Middle frontal gyrus (tissue), 1 donor: ENCODE measurements at regions not wholly inside any gene's neighbourhood (a gene's known extent, or its start where the extent isn't known, plus 50 kb on each side); places are given as distances from the start of the nearest gene placed in this dataset.
"Not testable (repeated sequence)": the region's sequence is repeated elsewhere in the genome, so short reads cannot be mapped to it uniquely, and the experiment has no call there.

Source experiments
- DNase-seq: peaks from one replicate; pipeline ENCODE4 v3.0.0-alpha.2; 2015; ENCODE audit warnings: low spot score; ENCODE audit errors: extremely low spot score

- no peak for DNase-seq
Measured at GRCh38 chr4:175033162-175033561, 115.0 kb downstream of the ADAM29 start.

DNA sequence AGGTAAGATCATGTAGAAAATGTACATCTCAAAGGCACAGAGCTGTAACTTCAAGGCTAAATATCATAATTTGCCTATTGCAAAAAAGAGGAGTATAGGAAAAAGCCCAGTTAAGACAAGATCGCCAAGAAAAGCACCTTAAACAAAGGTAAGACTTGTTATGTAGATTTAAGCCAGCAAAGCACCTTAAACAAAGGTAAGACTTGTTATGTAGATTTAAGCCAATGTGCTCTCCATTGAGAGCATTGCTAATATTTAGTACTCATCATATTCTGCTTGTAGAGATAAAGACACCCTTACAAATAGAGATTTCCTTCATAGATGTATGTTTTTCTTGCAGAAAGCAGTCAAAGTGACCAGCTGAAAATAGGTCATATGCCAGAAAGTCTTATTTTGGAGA, 115.8 kb downstream of the ADAM29 start:
- DNase-seq, result no peak

DNA sequence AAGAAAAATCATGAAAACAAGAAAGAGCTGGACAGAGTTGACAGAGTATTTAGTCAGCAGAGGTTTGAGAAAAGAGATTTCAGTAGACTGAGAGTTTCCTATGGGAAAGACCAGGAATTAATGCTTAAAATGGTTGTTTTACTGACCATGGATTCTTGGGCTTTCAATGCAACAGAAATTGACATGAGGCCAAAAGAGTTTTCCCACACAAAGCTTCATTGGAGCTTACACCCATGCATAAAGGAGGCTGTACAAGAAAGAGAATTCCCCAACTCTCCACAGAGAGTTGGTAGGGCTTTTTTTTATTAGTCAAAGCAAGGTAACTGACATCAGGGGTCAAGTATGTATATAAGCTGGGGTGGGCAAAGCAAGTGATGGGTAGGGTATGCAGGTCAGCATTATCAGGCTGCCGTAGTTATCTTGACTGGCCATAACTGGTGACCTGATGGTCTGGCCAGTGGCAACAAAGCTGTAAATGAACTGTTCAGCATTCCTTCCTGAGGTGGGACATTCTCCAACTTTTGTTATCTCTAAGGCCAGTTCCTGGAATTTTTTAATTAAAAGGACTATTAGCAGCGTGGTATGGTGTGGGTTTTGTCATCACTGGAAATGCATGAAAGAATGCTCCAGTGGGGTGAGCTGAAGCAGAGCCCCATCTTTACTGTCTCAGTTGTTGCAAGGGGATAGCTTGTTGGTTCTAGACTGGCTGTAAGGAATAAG, 117.0 kb downstream of the ADAM29 start:
- no peak for DNase-seq

DNA sequence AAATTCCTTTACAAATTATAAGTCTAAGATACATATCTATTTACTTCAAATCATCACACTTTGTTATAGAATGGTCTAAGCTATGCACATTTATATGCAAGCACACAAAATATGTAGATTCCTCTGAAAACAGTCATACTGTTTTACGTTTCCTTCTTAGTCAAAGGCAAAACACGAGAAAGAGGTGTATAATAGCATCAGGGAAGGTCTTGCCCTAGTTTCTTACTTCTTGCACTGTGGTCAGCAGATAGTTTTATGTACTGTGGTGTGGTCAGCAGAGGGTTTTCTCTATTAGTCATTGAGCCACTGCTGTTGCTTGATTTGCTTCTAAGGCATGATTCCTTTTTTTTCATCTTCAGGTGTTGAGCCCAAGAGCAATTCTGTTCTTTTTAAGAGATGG, 117.7 kb downstream of the ADAM29 start:
- no peak for DNase-seq

- DNase-seq, result no peak
Measured at GRCh38 chr4:175048111-175048784, 130.1 kb downstream of the ADAM29 start.

- DNase-seq, result no peak
Measured at GRCh38 chr4:175048906-175049305, 130.7 kb downstream of the ADAM29 start.

GRCh38 chr4:175051974-175052373, 133.8 kb downstream of the ADAM29 start:
- no peak for DNase-seq

DNA sequence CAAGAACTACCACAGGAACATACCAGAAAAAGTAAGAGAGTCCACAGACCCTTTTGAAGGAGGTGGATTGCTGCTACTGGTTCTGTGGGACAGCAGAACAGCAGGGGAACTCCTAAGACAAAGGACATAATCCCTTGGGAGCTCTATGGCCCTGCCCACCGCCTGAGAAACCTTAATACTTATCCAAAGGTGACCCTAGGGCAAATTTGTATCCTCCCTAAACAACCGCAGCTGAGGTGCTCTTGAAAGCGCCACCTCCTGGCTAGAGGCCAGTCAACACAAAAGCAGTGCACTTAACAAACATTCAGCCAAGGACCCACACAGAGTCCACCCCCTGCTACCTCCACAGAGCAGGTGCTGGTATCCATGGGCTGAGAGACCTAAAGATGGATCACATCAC, 136.8 kb downstream of the ADAM29 start:
- no peak for DNase-seq

DNA sequence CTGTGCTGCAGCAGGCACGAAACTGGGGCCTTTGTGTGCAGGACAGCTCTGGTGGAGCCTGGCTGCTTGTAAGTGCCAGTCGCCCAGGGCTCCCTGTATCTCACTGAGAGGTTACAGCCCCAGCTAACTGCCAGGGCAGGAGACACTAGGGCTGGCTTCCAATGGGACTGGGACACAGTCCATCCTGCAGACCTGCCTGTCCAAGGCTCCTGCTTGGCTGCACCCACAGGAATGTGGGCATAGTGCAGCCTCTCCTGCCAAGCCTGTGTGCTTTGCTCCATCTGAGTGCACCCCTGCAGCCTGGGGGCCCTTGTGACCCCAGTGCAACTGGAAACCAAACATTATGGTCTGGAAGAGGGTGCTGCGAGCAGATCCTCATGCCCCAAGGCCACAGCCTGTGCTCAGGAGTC, 144.0 kb downstream of the ADAM29 start:
- no peak for DNase-seq

DNA sequence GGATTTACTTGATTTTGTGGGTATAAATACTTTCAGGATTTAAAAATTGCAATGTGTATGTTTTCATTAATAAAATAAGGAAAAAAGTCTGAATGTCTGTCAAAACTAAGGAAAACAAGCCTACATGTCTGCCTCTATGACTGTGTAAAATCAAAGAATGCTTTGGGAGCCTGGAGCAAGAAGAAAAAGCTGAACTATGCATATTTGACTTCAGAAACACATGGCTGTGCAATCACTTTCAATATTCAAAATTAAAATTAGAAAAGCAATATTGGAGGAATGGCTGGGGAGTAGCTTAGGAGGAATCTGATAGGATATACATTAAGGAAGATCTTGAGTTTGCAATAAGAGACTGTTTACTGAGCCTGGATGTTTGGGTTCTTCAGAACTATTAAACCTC, 147.1 kb downstream of the ADAM29 start:
- DNase-seq, result no peak

DNA sequence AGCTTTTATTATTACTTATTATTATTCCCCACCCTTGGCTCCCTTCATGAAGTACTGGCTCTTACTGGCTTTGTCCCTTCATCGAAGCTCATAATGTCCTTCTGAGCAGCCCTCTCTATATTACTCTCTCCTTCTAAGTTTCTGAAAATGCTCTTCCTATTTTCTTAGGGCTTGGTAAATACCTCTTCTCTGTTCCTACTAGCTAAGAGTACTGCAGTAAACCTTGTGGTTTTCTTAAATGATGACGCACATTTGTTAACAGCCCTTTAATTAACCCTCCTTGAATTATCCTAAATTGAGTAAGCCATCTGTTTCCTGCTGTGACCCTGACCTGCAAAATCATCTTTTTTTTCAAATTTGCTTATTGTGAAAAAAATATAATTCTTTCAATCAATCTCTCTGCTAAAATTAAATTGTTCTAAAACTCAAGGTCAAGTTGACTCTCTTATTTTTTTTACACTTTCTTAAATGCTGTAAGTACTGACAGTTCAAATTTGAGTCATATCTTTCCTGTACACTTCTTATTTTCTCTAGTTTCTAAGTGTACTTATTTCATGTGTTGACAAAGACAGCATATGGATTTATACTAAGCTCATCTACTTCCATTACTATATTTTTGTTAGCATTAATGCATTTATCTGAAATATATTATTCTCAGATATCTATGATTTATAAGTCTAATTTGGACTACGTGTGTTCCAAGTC, 148.9 kb downstream of the ADAM29 start:
- DNase-seq, result no peak

GRCh38 chr4:175068266-175068665, 150.1 kb downstream of the ADAM29 start:
- DNase-seq, result no peak

DNA sequence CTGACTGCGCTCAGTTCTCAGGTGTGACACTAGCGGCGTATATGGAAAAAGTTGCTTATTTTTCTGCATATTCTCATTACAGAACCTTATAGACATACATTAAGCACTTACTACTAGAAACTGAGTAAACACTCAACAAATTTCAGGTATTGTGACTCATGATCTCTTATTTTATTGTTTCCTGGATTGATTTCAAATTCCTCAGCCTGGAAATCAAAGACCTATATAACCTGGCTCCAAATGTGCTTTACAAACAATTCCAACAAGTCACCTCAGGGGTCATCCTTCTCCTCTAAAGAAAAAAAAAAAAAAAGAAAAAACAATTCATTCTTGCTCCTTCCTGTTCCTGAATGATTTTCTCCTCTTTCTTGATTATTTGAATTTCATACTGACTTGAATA, 152.3 kb downstream of the ADAM29 start:
- no peak for DNase-seq

DNA sequence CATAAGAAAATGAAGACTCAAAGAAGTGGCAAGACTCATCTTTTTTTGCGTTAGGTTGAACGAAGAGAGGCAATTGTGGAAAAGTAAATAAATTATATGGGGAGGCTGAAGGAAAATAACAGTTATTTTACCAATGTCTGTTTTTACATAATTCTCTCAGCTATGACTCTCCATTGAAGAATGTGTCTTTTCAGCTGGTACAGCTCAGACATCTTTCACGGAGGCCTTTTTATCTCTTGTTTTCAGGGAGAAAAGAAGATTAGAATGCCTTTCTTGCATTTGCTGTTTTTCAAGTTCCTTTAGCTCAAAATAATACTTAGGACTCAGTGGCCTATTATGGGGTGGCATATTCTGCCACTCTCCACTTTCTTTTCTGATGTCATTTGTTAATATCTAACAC, 153.0 kb downstream of the ADAM29 start:
- DNase-seq, result no peak

DNA sequence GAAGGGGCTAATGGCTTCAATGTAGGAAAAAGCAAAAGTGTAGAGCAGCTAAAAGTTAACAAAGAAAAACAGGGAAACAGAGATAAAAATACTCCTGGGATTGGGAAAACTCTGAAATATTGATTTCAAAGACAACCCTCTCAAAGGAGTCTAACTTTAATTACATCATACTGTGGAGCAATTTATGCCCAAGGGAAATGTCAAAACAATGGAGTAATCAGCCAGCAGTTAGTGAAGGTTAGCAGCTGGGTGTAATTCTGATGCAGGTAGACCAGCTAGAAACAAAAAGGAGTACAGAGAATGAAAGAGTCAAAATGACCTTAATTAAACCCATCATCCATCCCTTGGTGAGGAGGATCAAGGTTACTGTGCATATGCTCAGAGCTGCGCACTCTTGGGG, 169.0 kb downstream of the ADAM29 start:
- no peak for DNase-seq

DNA sequence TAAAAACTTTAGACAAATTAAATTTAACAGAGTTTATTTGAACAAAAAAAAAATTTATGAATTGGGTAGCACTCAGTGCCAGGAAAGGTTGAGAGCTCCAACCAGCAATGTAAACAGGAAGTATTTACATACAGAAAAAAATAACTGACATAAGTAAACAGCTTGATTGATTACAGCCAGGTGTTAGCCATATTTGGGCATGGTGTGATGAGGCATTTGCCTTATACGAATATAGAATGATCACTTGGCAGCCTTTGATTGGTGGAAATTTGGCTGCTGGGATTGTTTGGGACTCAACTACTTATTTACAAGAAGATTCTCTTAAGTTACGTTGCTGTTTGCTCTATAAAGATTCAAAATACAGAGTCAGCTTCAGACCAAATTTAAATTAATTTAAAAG, 172.0 kb downstream of the ADAM29 start:
- no peak for DNase-seq

DNA sequence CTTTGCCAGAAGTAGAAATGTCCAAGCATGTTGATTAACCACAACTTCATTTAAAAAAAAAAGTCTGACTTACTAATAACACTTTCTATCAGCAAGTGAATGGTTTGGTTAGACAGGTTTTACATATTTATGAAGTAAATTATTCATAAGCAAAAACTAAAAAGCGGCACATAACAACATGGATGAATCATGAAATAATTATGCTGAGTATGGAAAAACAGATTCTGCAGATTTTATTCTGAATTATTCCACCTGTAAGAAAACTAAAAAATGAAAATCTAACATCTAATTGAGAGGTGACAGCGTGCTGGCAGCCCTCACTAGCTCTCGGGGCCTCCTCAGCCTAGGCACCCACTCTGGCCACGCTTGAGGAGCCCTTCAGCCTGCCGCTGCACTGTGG, 173.5 kb downstream of the ADAM29 start:
- no peak for DNase-seq

DNA sequence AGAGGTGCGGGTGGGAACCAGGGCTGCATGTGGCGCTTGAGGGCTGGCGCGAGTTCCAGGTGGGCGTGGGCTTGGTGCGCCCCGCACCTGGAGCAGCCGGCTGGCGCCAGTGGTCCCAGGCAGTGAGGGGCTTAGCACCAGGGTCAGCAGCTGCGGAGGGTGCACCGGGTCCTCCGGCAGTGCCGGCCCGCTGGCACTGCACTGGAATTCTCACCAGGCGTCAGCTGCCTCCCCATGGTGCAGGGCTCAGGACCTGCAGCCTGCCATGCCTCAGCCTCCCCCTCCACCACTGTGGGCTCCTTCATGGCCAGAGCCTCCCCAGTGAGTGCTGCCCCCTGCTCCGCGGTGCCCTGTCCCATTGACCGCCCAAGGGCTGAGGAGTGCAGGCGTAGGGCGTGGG, 174.0 kb downstream of the ADAM29 start:
- no peak for DNase-seq

DNA sequence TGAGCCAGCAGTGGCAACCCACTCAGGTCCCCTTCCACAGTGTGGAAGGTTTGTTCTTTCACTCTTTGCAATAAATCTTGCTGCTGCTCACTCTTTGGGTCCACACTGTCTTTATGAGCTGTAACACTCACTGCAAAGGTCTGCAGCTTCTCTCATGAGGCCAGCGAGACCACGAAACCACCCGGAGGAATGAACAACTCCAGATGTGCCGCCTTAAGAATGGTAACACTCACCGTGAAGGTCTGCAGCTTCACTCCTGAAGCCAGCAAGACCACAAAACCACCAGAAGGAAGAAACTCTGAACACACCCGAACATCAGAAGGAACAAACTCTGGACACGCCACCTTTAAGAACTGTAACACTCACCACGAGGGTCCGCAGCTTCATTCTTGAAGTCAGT, 174.9 kb downstream of the ADAM29 start:
- DNase-seq, result not testable (repeated sequence)

DNA sequence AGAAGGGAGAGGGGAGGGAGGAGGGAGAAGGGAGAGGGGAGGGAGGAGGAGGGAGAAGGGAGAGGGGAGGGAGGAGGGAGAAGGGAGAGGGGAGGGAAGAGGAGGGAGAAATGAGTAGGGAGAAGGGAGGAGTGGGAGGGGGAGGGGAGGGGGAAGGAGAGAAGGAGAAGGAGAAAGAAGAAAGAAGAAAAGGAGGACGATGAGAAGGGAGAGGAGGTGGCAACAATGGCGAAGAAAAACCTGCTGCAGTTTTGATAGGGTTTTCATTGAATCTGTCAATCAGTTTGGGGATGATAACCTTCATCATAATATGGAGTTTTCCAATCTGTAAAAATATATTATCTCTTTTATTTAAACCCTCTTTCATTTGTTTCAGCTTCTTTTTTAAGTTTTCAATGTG, 185.2 kb downstream of the ADAM29 start:
- DNase-seq, result no peak

GRCh38 chr4:175106301-175106700, 188.1 kb downstream of the ADAM29 start:
- DNase-seq, result no peak

DNA sequence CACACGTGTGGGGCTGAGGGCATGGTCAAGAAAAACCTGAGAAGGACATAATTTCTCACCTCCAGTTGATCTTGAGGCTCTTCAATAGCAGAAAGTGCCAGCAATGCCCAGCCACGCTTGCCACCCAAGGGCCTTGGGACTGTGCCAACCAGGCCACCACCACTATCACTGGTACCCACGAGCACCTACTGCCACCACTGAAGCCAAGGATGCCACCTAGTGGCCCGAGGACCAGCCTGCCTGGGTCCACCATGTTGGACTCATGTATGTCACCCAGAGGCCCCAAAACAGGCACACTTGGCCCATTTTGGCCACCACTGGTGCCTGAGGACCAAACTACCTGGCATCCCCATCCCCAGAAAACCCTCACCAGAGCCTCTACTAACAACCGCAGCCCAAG, 191.8 kb downstream of the ADAM29 start:
- DNase-seq, result no peak
